HG03175 (cell line): ENCODE measurements at regions not wholly inside any gene's neighbourhood (a gene's known extent, or its start where the extent isn't known, plus 50 kb on each side); places are given as distances from the start of the nearest gene placed in this dataset.

Experiments
- ATAC-seq: cut with Tn5 transposase; IDR thresholded peaks from one replicate; pipeline ENCODE4 v1.9.1; 2021; ENCODE audit warnings: mild to moderate bottlenecking, moderate library complexity; ENCODE audit not compliant: unreplicated experiment

DNA sequence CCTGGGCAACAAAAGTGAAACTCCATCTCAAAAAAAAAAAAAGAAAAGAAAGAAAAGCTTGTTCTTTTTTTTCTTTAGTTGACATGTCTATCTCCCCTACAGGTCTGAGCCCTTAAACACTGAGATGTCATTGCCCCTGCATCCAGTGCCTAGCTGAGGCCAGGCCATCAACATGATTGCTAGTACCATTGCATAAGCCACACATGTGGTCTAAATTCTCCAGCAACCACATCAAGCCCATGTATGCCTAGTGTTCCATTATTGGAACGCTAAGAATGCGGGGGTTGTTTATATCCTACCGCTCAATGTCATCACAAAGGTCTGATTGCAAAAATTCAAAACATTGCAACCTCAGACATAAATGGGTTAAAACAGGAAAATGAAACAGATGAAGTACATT lies 62.7 kb downstream of the NPTX2 start:
- ATAC-seq, result no peak

DNA sequence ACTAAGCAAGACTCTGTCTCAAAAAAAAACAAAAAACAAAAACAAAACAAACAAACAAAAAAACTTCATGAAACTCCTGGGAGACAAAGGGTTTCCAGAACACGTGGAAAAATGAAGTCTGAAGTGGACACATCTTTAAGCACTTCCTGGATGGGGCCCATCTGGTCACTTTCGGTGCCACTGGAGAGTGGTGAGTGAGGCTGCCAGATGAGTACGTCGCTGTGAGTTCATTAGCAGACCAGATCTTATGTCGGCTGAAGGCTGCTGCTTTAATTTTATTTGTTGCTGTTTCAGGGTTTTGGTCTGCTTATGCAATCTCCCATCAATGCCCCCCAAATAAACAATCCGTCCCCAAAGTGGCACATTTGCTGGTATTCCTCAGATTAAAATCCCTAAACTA lies 64.4 kb downstream of the NPTX2 start:
- ATAC-seq, result no peak

DNA sequence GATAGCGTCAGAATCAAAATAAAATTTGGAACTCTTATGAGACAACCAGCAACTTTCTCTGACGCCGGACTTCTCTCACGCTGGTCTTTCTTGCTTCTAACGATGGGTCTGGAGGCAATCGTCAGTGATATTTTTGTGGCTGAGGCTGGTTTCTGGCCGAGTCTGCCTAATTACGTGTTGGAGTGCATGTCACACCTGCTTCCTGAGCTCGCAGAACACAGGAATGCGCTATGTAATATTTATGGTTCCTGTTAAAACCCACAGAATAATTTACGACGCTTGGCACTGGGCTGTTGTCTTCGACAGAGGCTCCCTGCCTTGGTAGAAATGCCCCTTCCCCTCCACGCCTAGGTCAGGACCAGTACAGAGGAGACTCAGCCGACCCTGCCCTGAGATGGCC lies 64.9 kb downstream of the NPTX2 start:
- ATAC-seq, result no peak

DNA sequence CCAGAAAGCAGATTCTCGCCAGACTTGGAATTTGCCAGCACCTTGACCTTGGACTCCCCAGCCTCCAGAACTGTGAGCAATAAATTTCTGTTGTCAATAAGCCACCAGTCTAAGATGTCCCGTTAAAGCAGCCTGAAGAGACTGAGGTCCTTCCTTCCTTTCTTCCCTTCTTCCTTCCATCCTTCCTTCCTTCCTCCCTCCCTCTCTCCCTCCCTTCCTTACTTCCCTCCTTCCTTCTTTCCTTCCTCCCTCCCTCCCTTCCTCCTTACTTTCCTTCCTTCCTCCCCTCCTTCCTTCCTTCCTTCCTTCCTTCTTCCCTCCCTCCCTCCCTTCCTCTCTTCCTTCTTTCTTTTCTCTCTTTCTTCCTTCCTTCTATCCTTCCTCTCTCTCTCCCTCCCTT lies 66.4 kb downstream of the NPTX2 start:
- no peak for ATAC-seq

DNA sequence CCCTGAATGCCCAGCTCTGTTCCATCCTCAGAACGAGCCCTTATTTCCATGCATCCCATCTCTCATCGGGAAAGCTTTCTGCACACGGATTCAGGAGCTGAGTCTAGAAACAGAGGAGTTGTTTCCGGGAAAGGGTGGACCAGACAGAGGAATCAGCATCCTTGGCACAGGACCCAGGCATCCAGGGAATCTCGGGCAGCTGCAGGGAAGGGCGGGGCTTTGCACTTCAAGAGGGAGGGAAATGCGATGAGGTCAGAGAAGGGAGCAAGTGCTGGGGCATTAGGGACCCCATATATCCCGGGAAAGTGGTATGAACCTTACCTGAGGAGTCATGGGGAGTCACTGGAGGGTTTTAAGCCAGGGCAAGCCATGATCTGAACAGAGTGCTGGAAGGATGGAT lies 68.5 kb downstream of the NPTX2 start:
- ATAC-seq, result no peak

DNA sequence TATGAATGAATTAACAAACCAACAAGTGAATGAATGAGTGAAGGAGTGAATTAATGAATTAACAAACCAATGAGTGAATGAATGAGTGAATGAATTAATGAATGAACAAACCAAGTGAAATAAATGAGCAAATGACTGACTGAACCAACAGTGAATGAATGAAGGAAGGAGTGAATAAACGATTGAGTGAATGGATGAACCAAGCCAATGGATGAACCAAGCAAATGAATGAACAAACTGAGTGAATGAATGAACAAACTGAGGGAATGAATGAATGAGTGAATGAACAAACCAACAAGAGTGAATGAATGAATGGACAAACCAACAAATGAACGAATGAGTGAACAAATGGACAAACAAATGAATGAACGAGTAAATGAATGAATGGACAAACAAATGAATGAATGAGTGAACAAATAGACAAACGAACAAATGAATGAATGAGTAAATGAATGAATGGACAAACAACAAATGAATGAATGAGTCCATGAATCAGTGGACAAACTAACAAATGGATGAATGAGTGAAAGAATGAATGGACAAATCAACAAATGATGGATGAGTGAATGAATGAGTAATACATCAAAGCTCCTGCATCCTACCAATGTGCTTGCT lies 69.5 kb downstream of the NPTX2 start:
- ATAC-seq, result no peak

DNA sequence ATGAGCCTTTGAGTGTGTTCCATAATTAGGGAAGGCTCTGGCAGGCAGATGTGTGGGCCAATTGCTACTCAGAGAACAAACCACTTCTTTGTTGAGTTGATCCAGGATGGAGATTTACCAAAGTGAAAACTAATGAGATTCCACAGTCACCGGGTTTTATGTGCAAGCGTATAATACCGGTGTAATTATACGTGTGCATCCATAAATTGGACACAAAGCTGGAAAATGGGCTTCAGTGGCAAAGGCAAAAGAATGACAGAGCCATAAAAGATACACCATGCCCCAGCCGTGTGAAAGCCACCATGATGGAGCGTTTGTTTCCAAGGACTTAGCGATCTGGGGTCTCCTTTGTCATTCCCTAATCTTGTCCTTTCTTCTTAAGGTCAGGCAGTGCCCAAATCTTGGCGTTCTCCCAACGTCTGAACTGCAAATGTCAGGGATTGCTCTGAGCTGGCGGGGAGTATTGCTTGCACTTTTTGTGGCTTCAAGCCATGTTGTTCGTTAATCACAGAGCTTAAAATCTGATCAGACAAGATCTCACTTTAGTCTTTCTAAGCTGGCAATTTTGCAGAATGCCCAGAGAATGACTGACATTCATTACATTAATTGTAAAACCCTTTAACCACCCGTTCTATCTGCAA lies 70.1 kb downstream of the NPTX2 start:
- ATAC-seq, result no peak

DNA sequence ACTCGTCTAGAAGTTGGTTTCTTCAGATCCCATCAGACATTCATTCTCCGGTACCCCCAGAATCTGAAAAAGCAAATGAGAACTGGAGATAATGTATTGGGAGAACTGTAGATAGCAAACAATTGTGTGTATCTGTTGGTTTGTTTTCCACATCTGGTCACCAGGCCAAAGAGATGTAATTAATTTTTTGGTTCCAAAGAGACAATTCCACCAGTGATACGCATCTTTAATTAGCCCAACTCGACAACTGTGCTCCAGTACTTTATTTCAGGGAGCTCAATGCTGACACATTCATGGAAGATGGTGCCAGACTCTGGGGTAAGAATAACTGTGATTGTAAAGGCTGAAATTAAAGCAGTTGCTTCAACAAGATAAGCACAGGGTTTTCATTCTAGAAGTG lies 74.5 kb downstream of the NPTX2 start:
- no peak for ATAC-seq

DNA sequence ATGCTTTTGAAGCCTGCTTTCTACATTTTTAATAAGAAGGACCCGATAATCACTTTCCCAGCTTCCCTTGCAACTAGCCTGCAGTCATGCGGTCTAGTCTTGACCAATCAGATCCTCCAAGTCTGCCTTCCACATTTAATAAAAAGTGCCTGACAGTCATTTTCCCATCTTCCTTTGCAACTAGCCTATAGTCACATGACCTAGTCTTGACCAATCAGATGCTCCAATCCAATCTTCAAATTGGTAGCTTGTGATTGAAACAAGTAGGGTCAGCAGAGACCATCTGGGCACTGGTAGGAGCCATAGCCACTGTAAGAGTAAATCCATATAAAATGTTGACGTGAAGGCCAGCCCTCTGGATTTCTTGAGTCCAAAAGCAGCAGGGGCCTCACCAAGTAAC lies 80.0 kb downstream of the NPTX2 start:
- ATAC-seq, result no peak

DNA sequence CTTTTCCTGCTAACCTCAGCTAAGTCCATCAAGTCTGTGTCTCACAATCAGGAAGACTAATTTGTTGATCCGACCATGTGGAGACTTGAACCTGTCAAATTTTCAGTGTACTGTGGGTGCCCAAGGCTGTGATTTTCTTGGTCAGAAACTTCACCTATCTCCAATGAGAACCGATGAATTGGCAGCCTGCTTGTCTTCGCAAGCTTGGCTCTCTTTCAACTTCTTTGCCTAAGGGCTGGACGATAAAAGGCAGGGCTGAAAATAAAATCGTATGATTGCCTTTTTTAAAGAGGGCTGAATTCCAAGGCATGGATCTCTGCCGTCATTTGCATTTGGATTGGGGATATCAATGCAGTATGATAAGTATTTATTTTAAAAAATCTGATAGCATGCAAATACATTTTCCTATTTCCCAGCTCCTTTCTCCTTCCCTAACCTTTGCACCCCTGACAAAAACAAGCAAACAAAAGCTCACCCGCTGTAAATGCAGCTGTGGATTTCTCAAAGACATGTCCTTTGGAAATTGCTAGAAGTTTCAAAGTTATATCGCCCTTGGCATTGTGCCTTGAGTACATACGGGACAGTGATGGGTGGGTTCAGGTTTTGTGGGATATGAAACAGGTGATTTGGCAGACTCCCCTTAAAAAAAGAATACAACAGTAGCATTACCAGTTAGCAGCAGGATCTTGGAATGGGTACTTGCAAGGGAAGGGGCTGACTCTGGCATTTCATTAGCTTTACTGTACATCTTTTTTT lies 80.6 kb downstream of the NPTX2 start:
- no peak for ATAC-seq

DNA sequence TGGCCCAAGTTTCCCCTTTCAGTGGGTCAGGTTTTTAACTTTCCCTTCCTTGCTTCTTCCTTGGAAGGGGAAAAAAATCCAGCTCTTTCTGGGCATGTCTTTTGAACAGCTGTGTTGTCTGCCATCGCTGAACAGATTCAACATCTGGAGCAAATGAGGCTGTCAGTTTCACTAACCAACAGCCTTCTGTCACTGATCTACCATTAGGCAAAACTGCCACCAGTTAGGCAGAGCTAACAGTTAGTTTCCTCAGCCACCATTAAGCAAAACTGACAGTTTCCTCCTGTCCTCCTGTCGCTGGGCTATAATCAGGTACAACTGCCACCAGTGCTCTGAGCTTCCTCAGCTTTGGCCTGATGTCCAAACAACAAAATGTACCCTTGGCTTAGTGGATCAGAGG lies 81.9 kb downstream of the NPTX2 start:
- no peak for ATAC-seq

DNA sequence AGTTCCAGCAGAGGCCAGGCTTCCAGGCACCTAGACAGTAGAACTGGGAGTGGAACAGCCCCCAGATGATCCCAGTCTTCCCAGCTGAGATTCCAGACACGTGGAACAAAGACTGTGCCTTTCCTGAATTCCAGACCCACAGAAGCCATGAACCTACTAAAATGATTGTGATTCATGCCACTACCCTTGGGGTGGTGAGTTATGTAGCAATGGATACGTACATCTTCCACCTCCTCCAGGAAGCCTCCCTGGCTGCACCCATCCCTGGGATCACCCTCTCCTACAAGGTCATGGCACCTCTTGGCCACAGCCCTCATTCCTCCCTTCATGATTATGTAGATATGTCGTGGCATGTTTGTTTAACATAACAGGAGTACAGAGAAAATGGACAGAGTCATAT lies 83.4 kb downstream of the NPTX2 start:
- no peak for ATAC-seq

DNA sequence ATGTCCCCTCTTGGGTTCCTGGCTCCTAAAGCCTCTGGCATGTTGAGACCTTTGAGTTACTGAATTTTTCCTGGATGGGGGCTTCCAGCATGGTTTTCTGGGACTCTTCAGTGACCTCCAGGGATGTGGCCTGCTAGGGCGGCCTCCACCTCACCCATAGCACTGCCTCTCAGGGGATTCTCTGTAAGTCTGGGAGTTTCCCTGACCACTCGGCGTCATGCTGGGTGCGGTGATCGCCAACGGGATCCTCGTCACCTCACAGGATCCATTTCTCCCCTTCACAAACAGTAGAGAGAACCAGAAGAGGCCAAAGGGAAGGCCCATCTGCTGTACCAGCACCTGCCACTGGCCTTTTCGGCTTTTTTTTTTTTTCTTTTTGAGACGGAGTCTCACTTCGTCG lies 84.3 kb downstream of the NPTX2 start:
- ATAC-seq, result no peak

DNA sequence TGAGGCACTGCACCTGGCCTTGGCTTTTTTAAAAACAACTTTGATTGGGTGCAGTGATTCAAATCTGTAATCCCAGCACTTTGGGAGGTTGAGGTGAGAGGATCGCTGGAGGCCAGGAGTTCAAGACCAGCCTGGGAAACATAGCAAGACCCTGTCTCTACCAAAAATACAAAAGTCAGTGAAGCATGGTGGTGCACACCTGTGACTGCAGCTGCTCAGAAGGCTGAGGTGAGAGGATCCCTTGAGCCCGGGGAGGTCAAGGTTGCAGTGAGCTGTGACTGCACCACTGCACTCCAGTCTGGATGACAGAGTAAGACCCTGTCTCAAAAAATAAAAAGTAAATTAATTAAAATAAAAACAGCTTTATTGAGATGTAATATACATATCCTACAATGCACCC lies 84.9 kb downstream of the NPTX2 start:
- ATAC-seq, result no peak

DNA sequence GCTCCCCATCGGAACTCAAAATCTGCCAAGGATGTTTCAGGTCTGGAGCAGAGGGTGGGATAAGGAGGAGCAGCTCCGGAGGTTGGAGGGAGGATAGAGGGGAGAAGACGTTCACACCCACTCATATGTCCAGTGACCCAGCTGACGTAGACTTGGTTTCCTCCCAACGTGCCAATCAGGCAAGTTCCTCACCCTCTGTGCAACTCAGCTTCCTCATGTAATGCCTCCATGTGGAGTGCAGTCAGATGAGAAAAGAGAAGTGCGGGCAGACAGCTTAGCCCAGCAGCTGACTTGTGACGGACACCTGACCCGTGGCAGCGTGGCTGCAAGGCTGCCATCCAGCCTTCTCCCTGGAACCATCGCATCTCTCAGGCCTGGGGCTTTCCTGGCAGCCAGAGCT lies 86.8 kb downstream of the NPTX2 start:
- no peak for ATAC-seq

DNA sequence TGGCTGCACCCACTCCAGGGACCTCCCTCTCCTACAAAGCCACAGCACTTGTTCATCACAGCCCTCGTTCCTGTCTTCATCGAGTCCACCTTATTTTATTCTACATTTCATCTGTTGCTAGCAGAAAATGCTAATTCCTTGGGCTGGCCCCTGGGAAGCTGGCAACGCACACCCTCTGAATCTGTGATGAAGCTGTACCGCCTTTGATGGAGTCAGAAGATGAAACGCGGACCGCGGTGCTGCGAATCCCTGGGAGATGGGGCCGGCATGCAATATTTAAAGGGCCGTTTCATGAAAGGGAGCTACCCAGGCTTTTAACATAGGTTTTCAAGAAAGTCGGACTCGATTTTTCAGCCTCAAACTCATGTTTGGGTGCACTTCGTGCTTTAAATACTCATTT lies 88.5 kb downstream of the NPTX2 start:
- no peak for ATAC-seq

DNA sequence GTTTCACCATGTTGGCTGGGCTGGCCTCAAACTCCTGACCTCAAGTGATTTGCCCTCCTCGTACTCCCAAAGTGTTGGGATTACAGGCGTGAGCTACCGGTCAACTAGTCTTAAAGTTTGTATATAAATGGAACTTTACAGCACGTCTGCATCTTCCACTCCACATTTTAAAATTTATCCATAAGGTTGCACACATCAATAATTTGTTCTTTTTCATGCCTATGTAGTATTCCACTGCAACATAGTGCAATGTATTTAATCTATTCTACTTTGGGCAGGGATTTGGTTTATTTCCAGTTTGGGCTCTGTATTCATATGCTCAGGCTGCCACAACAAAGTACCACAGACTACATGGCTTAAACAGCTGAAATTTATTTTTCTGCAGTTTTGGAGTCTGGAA lies 90.0 kb downstream of the NPTX2 start:
- no peak for ATAC-seq

DNA sequence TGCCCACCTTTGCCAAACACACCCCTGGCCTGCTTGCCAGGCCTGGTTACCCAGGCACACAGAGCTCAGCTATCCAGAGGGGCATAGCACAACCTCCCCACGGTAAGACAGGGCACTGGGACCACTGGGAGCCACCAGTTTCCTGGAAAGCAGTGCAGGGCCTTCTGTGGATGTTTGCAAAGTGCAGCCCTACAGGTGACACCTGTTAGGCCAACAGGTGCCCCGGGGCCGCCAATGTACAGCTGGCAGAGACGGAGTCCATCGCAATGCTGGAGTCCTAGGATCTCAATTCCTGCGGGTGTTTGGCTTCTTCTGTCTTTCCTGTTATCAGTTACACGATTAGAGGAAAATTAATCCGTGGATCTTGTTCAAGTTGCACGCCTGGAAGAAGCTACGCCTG lies 94.9 kb downstream of the NPTX2 start:
- ATAC-seq, result no peak

DNA sequence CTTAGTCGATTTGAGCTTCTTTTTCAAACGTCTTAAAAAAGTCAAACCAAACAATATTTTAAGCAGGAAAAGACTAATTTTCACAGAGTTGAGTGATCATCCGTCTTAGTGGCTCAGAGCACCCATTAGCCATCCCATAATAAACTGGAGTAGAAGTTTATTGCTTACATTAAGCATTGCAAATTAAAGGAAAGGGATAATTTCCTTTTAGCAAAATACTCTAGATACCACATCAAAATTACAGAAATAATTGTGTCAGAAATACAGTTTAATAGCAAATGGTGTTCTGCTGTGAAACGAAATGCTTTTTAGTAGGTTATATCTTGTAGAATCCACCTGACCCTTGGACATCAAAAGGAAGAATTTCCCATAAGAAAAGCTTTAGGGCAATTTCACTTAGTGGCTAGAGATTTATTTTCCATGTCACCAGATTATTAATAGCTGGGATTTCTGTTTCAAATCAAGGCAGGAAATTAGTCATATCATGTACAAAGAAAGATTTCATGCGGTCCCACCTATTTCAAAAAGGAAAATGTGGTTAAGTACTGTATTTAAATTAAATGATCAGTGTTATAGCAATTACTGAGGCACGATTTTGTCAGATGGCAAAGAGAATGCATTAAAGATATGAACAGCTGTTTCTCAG lies 96.2 kb downstream of the NPTX2 start:
- no peak for ATAC-seq

DNA sequence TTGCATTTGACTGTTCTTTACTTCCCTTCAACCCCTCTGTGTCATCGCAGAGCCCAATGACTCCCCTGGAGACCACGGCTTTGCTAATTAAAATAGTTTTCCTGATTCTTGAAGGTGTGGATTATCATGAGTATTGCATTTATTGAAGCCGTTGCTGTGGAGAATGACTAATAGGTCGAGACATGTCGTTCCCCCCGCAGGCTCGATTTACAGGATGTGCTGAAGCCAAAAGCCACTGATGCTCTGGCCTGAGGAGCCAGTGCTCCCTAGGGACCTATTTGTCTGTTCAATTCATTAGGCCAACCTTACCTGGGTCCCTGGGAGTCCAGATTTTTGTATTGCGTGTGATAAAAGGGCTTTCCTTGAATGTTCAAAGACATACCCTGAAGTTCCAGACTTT lies 102.3 kb downstream of the NPTX2 start:
- ATAC-seq, result no peak

DNA sequence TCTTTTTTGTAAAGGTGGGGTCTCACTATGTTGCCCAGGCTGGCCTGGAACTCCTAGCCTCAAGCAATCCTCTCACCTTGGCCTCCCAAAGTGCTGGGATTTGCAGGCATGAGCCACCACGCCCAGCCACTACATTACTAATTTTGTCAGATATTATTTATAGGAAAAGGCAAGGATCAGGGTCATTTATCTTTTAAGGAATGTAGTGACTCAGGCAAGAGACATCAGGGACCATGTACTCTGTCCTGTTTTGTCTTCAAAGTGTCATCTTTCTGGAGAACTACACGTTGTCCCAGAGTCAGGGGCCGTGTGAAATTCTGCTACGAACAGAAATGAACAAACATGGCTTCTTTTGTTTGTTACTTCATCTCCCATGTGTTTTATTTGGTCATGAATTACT lies 105.3 kb downstream of the NPTX2 start:
- ATAC-seq, result no peak

DNA sequence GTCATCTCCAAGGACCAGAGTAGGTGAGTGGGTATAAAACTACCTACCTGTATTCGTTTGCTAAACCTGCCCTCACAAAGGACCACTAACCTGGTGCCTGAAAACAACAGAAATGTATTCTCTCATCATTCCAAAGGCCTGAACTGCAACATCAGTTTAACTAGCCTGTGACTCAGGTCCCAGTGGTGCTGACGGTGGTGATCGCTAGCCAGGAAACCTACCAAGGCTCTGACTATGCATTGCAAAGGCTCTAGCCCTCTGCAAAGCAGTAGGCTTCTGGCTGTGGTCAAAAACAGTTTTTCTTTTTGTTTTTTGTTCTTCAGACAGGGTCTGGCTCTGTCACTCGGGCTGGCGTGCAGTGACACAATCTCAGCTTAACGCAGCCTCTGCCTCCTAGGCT lies 107.5 kb downstream of the NPTX2 start:
- ATAC-seq, result no peak
